Stimulated activated CD4-positive, alpha-beta T cell treated with anti-CD3 and anti-CD28 coated beads, Interleukin-15, amount 100 ng/mL, for 48 hours (primary cell): ENCODE measurements at regions not wholly inside any gene's neighbourhood (a gene's known extent, or its start where the extent isn't known, plus 50 kb on each side); places are given as distances from the start of the nearest gene placed in this dataset.

Experiments
- DNase-seq, 2 donors: peaks; one replicate each; pipeline ENCODE4 v3.0.0-alpha.2; 2020; ENCODE audit warnings: low read depth in 2 of 2

- no peak for DNase-seq
These were observed 122.1 kb upstream of the DYNLRB2 start for GRCh38 chr16:80418517-80419355.

- DNase-seq, result no peak
These were observed 123.0 kb upstream of the DYNLRB2 start for GRCh38 chr16:80417706-80418271.

GRCh38 chr16:80408014-80408413, 132.8 kb upstream of the DYNLRB2 start:
- no peak for DNase-seq

GRCh38 chr16:80407265-80407987, 133.4 kb upstream of the DYNLRB2 start:
- no peak for DNase-seq

- no peak for DNase-seq
These were observed 135.9 kb upstream of the DYNLRB2 start for GRCh38 chr16:80404847-80405246.

GRCh38 chr16:80403894-80404293, 136.9 kb upstream of the DYNLRB2 start:
- no peak for DNase-seq

- DNase-seq, result no peak
These were observed 149.8 kb upstream of the DYNLRB2 start for GRCh38 chr16:80390871-80391489.

- no peak for DNase-seq
These were observed 150.7 kb upstream of the DYNLRB2 start for GRCh38 chr16:80390046-80390445.

GRCh38 chr16:80389338-80389737, 151.5 kb upstream of the DYNLRB2 start:
- DNase-seq, result no peak

- DNase-seq, result no peak
These were observed 153.4 kb upstream of the DYNLRB2 start for GRCh38 chr16:80387318-80387921.

- no peak for DNase-seq
These were observed 155.9 kb upstream of the DYNLRB2 start for GRCh38 chr16:80384862-80385261.

- DNase-seq, result no peak
These were observed 160.3 kb upstream of the DYNLRB2 start for GRCh38 chr16:80380514-80380913.

- DNase-seq, result no peak
These were observed 163.5 kb upstream of the DYNLRB2 start for GRCh38 chr16:80377096-80377956.

GRCh38 chr16:80375973-80376372, 164.8 kb upstream of the DYNLRB2 start:
- no peak for DNase-seq

GRCh38 chr16:80375513-80375912, 165.3 kb upstream of the DYNLRB2 start:
- DNase-seq, result no peak

GRCh38 chr16:80372341-80372740, 168.5 kb upstream of the DYNLRB2 start:
- no peak for DNase-seq

GRCh38 chr16:80369138-80369958, 171.4 kb upstream of the DYNLRB2 start:
- DNase-seq, result no peak

GRCh38 chr16:80367037-80367658, 173.6 kb upstream of the DYNLRB2 start:
- DNase-seq, result no peak

- DNase-seq, result no peak
These were observed 174.8 kb upstream of the DYNLRB2 start for GRCh38 chr16:80366023-80366422.

GRCh38 chr16:80362816-80363215, 178.0 kb upstream of the DYNLRB2 start:
- DNase-seq, result no peak
